WTC11 (cell line): ENCODE measurements at regions not wholly inside any gene's neighbourhood (a gene's known extent, or its start where the extent isn't known, plus 50 kb on each side); places are given as distances from the start of the nearest gene placed in this dataset.

Experiments
- ATAC-seq: fragments of 200-7000 bp; cut with Tn5 transposase; 2 replicates; pipeline ENCODE4 v1.10.0; 2021; ENCODE audit warnings: mild to moderate bottlenecking, moderate library complexity
- CTCF ChIA-PET: fragments of 300-600 bp; sonication (Branson Sonifier 250); formaldehyde crosslinking; loops from one replicate; lab custom pipeline; 2021; ENCODE audit warnings: antibody characterized with exemption; lab: Charles Lee
- POLR2A ChIA-PET: fragments of 350-600 bp; sonication (Branson Sonifier 250); formaldehyde crosslinking; loops from one replicate; lab custom pipeline; 2021; ENCODE audit warnings: antibody characterized with exemption; lab: Charles Lee
- DNase-seq: peaks from one replicate; pipeline ENCODE4 v3.0.0; 2021; ENCODE audit warnings: low spot score
- H3K27ac Mint-ChIP-seq: 2 replicates; pipeline ENCODE4 v1.8.0; 2021; ENCODE audit warnings: mixed read lengths
- H3K27me3 Mint-ChIP-seq: 2 replicates; pipeline ENCODE4 v1.8.0; 2021; ENCODE audit warnings: low read depth, mild to moderate bottlenecking, moderate library complexity, mixed read lengths
- H3K36me3 Mint-ChIP-seq: 2 replicates; pipeline ENCODE4 v1.8.0; 2021; ENCODE audit warnings: mixed read lengths
- H3K4me1 Mint-ChIP-seq: 2 replicates; pipeline ENCODE4 v1.8.0; 2022; ENCODE audit warnings: mixed read lengths
- H3K4me3 Mint-ChIP-seq: 2 replicates; pipeline ENCODE4 v1.8.0; 2021; ENCODE audit warnings: mild to moderate bottlenecking, moderate library complexity, mixed read lengths
- H3K9me3 Mint-ChIP-seq: 2 replicates; pipeline ENCODE4 v1.8.0; 2021; ENCODE audit warnings: mixed read lengths
- CDX4 ChIP-seq: fragments of 250-450 bp; sonication (Bioruptor Pico); IDR thresholded peaks from 2 replicates; pipeline ENCODE4 v1.9.0; 2021; ENCODE audit warnings: moderate library complexity, mild to moderate bottlenecking, inconsistent platforms, borderline replicate concordance
- CREB1 ChIP-seq: sonication (generic); formaldehyde crosslinking; IDR thresholded peaks from 2 replicates; pipeline ENCODE4 v1.8.0; 2023; ENCODE audit warnings: mild to moderate bottlenecking, missing genetic modification reagents
- CTCF ChIP-seq: fragments of 200-600 bp; IDR thresholded peaks from 2 replicates; pipeline ENCODE4 v1.8.0; 2022; ENCODE audit warnings: antibody characterized with exemption
- E2F5 ChIP-seq: sonication (generic); formaldehyde crosslinking; IDR thresholded peaks from 2 replicates; pipeline ENCODE4 v1.8.1; 2022; ENCODE audit warnings: mild to moderate bottlenecking, moderate library complexity, missing genetic modification reagents
- EMX1 ChIP-seq: fragments of 250-450 bp; sonication (Bioruptor Pico); IDR thresholded peaks from 2 replicates; pipeline ENCODE4 v1.8.0; 2021; ENCODE audit warnings: mild to moderate bottlenecking
- GABPB1 ChIP-seq: sonication (generic); formaldehyde crosslinking; IDR thresholded peaks from 2 replicates; pipeline ENCODE4 v1.8.1; 2023; ENCODE audit warnings: mild to moderate bottlenecking, missing genetic modification reagents
- HMGA2 ChIP-seq: fragments of 250-450 bp; sonication (Bioruptor Pico); IDR thresholded peaks from 2 replicates; pipeline ENCODE4 v1.4.0; 2021; ENCODE audit warnings: mild to moderate bottlenecking, moderate library complexity
- HMGXB4 ChIP-seq: sonication (generic); formaldehyde crosslinking; IDR thresholded peaks from 2 replicates; pipeline ENCODE4 v1.8.1; 2023; ENCODE audit warnings: mild to moderate bottlenecking, moderate library complexity, missing genetic modification reagents
- MAX ChIP-seq: sonication (generic); formaldehyde crosslinking; IDR thresholded peaks from 2 replicates; pipeline ENCODE4 v1.8.0; 2022; ENCODE audit warnings: mild to moderate bottlenecking, missing genetic modification reagents
- MXD4 ChIP-seq: fragments of 250-450 bp; sonication (Bioruptor Pico); IDR thresholded peaks from 2 replicates; pipeline ENCODE4 v1.8.0; 2021; ENCODE audit warnings: mild to moderate bottlenecking, moderate library complexity, borderline replicate concordance
- NFATC4 ChIP-seq: fragments of 250-450 bp; sonication (Bioruptor Pico); IDR thresholded peaks from 2 replicates; pipeline ENCODE4 v1.9.0; 2021; ENCODE audit warnings: mild to moderate bottlenecking
- NFE2L1 ChIP-seq: sonication (generic); formaldehyde crosslinking; IDR thresholded peaks from 2 replicates; pipeline ENCODE4 v1.8.1; 2023; ENCODE audit warnings: missing genetic modification reagents
- NFYB ChIP-seq: sonication (generic); formaldehyde crosslinking; conservative IDR thresholded peaks from 2 replicates; pipeline ENCODE4 v1.8.0; 2022; ENCODE audit warnings: low read depth, missing genetic modification reagents
- RELA ChIP-seq: sonication (generic); formaldehyde crosslinking; IDR thresholded peaks from 2 replicates; pipeline ENCODE4 v1.8.1; 2022; ENCODE audit warnings: missing genetic modification reagents, mild to moderate bottlenecking, borderline replicate concordance
- RORB ChIP-seq: fragments of 250-450 bp; sonication (Bioruptor Pico); IDR thresholded peaks from 2 replicates; pipeline ENCODE4 v1.9.0; 2021; ENCODE audit warnings: mild to moderate bottlenecking
- SP1 ChIP-seq: sonication (generic); formaldehyde crosslinking; conservative IDR thresholded peaks from 2 replicates; pipeline ENCODE4 v1.8.1; 2022; ENCODE audit warnings: missing genetic modification reagents
- TP53 ChIP-seq: sonication (generic); formaldehyde crosslinking; IDR thresholded peaks from 2 replicates; pipeline ENCODE4 v1.8.1; 2023; ENCODE audit warnings: mild to moderate bottlenecking, missing genetic modification reagents
- ZBTB43 ChIP-seq: sonication (generic); formaldehyde crosslinking; IDR thresholded peaks from 2 replicates; pipeline ENCODE4 v1.8.1; 2023; ENCODE audit warnings: mild to moderate bottlenecking, missing genetic modification reagents
- ZNF219 ChIP-seq: sonication (generic); formaldehyde crosslinking; IDR thresholded peaks from 2 replicates; pipeline ENCODE4 v1.8.0; 2023; ENCODE audit warnings: missing genetic modification reagents, mild to moderate bottlenecking, borderline replicate concordance
- ZNF232 ChIP-seq: sonication (generic); formaldehyde crosslinking; IDR thresholded peaks from 2 replicates; pipeline ENCODE4 v1.8.0; 2022; ENCODE audit warnings: mild to moderate bottlenecking, missing genetic modification reagents
- ZNF263 ChIP-seq: sonication (generic); formaldehyde crosslinking; IDR thresholded peaks from 2 replicates; pipeline ENCODE4 v1.8.1; 2022; ENCODE audit warnings: low read depth, mild to moderate bottlenecking, moderate library complexity, missing genetic modification reagents
- ZNF416 ChIP-seq: fragments of 250-450 bp; sonication (Bioruptor Pico); IDR thresholded peaks from 2 replicates; pipeline ENCODE4 v1.9.0; 2021; ENCODE audit warnings: mild to moderate bottlenecking, inconsistent platforms

- ATAC-seq (no peak), DNase-seq (no peak)
- no peaks in the 10 kb centered on the region for H3K36me3 Mint-ChIP-seq
- no peak overlapping the region for H3K4me3 Mint-ChIP-seq
- no peaks in the 10 kb centered on the region for H3K9me3 Mint-ChIP-seq
- ChIA-PET POLR2A (no interaction called here), CTCF (no interaction called here)
- H3K27me3 Mint-ChIP-seq, result no peaks in the 10 kb centered on the region
- no peak for TF ChIP-seq TP53 (CRISPR knock-in tag)
- TF ChIP-seq RORB (CRISPR knock-in tag), result no peak
- TF ChIP-seq NFYB (CRISPR knock-in tag), result no peak
- no peak for TF ChIP-seq NFATC4 (CRISPR knock-in tag)
- TF ChIP-seq CDX4 (CRISPR knock-in tag), result no peak
- TF ChIP-seq SP1 (CRISPR knock-in tag), result no peak
- no peak for TF ChIP-seq MAX
- TF ChIP-seq ZNF219, result no peak
- TF ChIP-seq ZBTB43 (CRISPR knock-in tag), result no peak
- TF ChIP-seq ZNF416 (CRISPR knock-in tag), result no peak
- no peak for TF ChIP-seq HMGXB4 (CRISPR knock-in tag)
- TF ChIP-seq RELA (CRISPR knock-in tag), result no peak
- no peak overlapping the region for H3K27ac Mint-ChIP-seq
- H3K4me1 Mint-ChIP-seq, result no peaks in the 10 kb centered on the region
Measured at GRCh38 chr21:20259031-20259867, 739.0 kb upstream of the NCAM2 start.

- Mint-ChIP-seq H3K27ac (no peak overlapping the region), H3K27me3 (no peaks in the 10 kb centered on the region), H3K36me3 (no peaks in the 10 kb centered on the region), H3K4me3 (no peak overlapping the region), H3K9me3 (no peaks in the 10 kb centered on the region), H3K4me1 (no peaks in the 10 kb centered on the region)
- CTCF ChIA-PET, result no interaction called here
- TF ChIP-seq ZNF232 (CRISPR knock-in tag) (no peak), NFE2L1 (CRISPR knock-in tag) (no peak), ZNF416 (CRISPR knock-in tag) (no peak), MXD4 (CRISPR knock-in tag) (no peak), E2F5 (CRISPR knock-in tag) (no peak), SP1 (CRISPR knock-in tag) (no peak), CREB1 (CRISPR knock-in tag) (no peak)
- DNase-seq, result no peak
- POLR2A ChIA-PET, result no interaction called here
- no peak for ATAC-seq
Measured at GRCh38 chr21:20260124-20260523, 738.1 kb upstream of the NCAM2 start.

GRCh38 chr21:20261364-20261763, 736.8 kb upstream of the NCAM2 start:
- Mint-ChIP-seq H3K27ac (no peak overlapping the region), H3K36me3 (no peaks in the 10 kb centered on the region), H3K9me3 (no peaks in the 10 kb centered on the region), H3K4me1 (no peaks in the 10 kb centered on the region), H3K4me3 (no peak overlapping the region), H3K27me3 (no peaks in the 10 kb centered on the region)
- ChIA-PET POLR2A (interaction anchor here (0.6 kb wide), 1 partner anchor 106 kb away, joined by 3 read pairs; no protein-coding TSS in a partner anchor), CTCF (no interaction called here)
- ATAC-seq (no peak), DNase-seq (no peak)
- TF ChIP-seq CREB1 (CRISPR knock-in tag) (no peak), CTCF (no peak), HMGA2 (CRISPR knock-in tag) (no peak), EMX1 (CRISPR knock-in tag) (no peak), GABPB1 (CRISPR knock-in tag) (no peak), NFATC4 (CRISPR knock-in tag) (no peak), ZNF263 (no peak), ZNF232 (CRISPR knock-in tag) (no peak)
- TF ChIP-seq, all 79 proteins: peak for 0
